ENCODE measurements at regions not wholly inside any gene's neighbourhood (a gene's known extent, or its start where the extent isn't known, plus 50 kb on each side); places are given as distances from the start of the nearest gene placed in this dataset.

GRCh38 chr11:127629200-127629599 lies 628.6 kb upstream of the KIRREL3 start:
- DNase-seq (ENCODE audit: low read depth in 3 of 3, low spot score in 2 of 3) = no peak

- no peak for DNase-seq (ENCODE audit: low read depth in 3 of 3, low spot score in 2 of 3)
Measured at GRCh38 chr11:127628458-127628785, 627.9 kb upstream of the KIRREL3 start.

- no peak for DNase-seq (ENCODE audit: low read depth in 3 of 3, low spot score in 2 of 3)
Measured at GRCh38 chr11:127627629-127628457, 627.3 kb upstream of the KIRREL3 start.

- no peak for DNase-seq (ENCODE audit: low read depth in 3 of 3, low spot score in 2 of 3)
Measured at GRCh38 chr11:127627204-127627603, 626.6 kb upstream of the KIRREL3 start.

- no peak for DNase-seq (ENCODE audit: low read depth in 3 of 3, low spot score in 2 of 3)
Measured at GRCh38 chr11:127625402-127625801, 624.8 kb upstream of the KIRREL3 start.

- no peak for DNase-seq (ENCODE audit: low read depth in 3 of 3, low spot score in 2 of 3)
Measured at GRCh38 chr11:127624306-127624856, 623.8 kb upstream of the KIRREL3 start.

GRCh38 chr11:127622686-127623085 lies 622.1 kb upstream of the KIRREL3 start:
- no peak for DNase-seq (ENCODE audit: low read depth in 3 of 3, low spot score in 2 of 3)

GRCh38 chr11:127620671-127621070 lies 620.1 kb upstream of the KIRREL3 start:
- DNase-seq (ENCODE audit: low read depth in 3 of 3, low spot score in 2 of 3) = no peak

- no peak for DNase-seq (ENCODE audit: low read depth in 3 of 3, low spot score in 2 of 3)
Measured at GRCh38 chr11:127619946-127620345, 619.4 kb upstream of the KIRREL3 start.

GRCh38 chr11:127618721-127619120 lies 618.2 kb upstream of the KIRREL3 start:
- no peak for DNase-seq (ENCODE audit: low read depth in 3 of 3, low spot score in 2 of 3)

- no peak for DNase-seq (ENCODE audit: low read depth in 3 of 3, low spot score in 2 of 3)
Measured at GRCh38 chr11:127616158-127616557, 615.6 kb upstream of the KIRREL3 start.

- DNase-seq (ENCODE audit: low read depth in 3 of 3, low spot score in 2 of 3) = no peak
Measured at GRCh38 chr11:127612607-127613006, 612.0 kb upstream of the KIRREL3 start.

GRCh38 chr11:127609025-127609773 lies 608.6 kb upstream of the KIRREL3 start:
- no peak for DNase-seq (ENCODE audit: low read depth in 3 of 3, low spot score in 2 of 3)

GRCh38 chr11:127607487-127608085 lies 607.0 kb upstream of the KIRREL3 start:
- DNase-seq (ENCODE audit: low read depth in 3 of 3, low spot score in 2 of 3) = no peak

GRCh38 chr11:127601578-127601977 lies 601.0 kb upstream of the KIRREL3 start:
- DNase-seq (ENCODE audit: low read depth in 3 of 3, low spot score in 2 of 3) = no peak

GRCh38 chr11:127600674-127601073 lies 600.1 kb upstream of the KIRREL3 start:
- DNase-seq (ENCODE audit: low read depth in 3 of 3, low spot score in 2 of 3) = no peak

- no peak for DNase-seq (ENCODE audit: low read depth in 3 of 3, low spot score in 2 of 3)
Measured at GRCh38 chr11:127598476-127598875, 597.9 kb upstream of the KIRREL3 start.

GRCh38 chr11:127596433-127596832 lies 595.9 kb upstream of the KIRREL3 start:
- no peak for DNase-seq (ENCODE audit: low read depth in 3 of 3, low spot score in 2 of 3)

GRCh38 chr11:127592371-127592770 lies 591.8 kb upstream of the KIRREL3 start:
- no peak for DNase-seq (ENCODE audit: low read depth in 3 of 3, low spot score in 2 of 3)

- DNase-seq (ENCODE audit: low read depth in 3 of 3, low spot score in 2 of 3) = no peak
Measured at GRCh38 chr11:127590314-127590713, 589.7 kb upstream of the KIRREL3 start.

- no peak for DNase-seq (ENCODE audit: low read depth in 3 of 3, low spot score in 2 of 3)
Measured at GRCh38 chr11:127588431-127588830, 587.9 kb upstream of the KIRREL3 start.
